Endometrial microvascular endothelial cells (primary cell): ENCODE measurements at regions not wholly inside any gene's neighbourhood (a gene's known extent, or its start where the extent isn't known, plus 50 kb on each side); places are given as distances from the start of the nearest gene placed in this dataset.
"Not testable (repeated sequence)": the region's sequence is repeated elsewhere in the genome, so short reads cannot be mapped to it uniquely, and the experiment has no call there.

Experiments used
- in situ Hi-C: cut with HindIII; loops from 2 replicates; pipeline ENCODE4 v1.10.0; 2017; ENCODE audit warnings: low sequenced_read_pairs, low pct_unique_long_range_greater_than_20kb; ENCODE audit errors: inconsistent ontology term

- in situ Hi-C loops, result no loop called here
Measured at GRCh38 chr12:58420503-58420902, 479.1 kb downstream of the ATP23 start.

GRCh38 chr12:58421990-58422389 is 480.6 kb downstream of the ATP23 start:
- in situ Hi-C loops, result no loop called here

GRCh38 chr12:58424735-58425392 is 483.5 kb downstream of the ATP23 start:
- in situ Hi-C loops, result no loop called here

GRCh38 chr12:58425481-58426392 is 484.4 kb downstream of the ATP23 start:
- in situ Hi-C loops, result no loop called here

GRCh38 chr12:58426437-58426836 is 485.1 kb downstream of the ATP23 start:
- in situ Hi-C loops, result not testable (repeated sequence)

- in situ Hi-C loops, result no loop called here
Measured at GRCh38 chr12:58433959-58434358, 486.3 kb downstream of the LRIG3 start.

GRCh38 chr12:58434726-58435125 is 485.6 kb downstream of the LRIG3 start:
- in situ Hi-C loops, result no loop called here

- in situ Hi-C loops, result no loop called here
Measured at GRCh38 chr12:58435647-58436046, 484.7 kb downstream of the LRIG3 start.

GRCh38 chr12:58441483-58441882 is 478.8 kb downstream of the LRIG3 start:
- in situ Hi-C loops, result no loop called here

- in situ Hi-C loops, result no loop called here
Measured at GRCh38 chr12:58443273-58443980, 476.9 kb downstream of the LRIG3 start.

- in situ Hi-C loops, result no loop called here
Measured at GRCh38 chr12:58443981-58444371, 476.3 kb downstream of the LRIG3 start.

- in situ Hi-C loops, result no loop called here
Measured at GRCh38 chr12:58450868-58451482, 469.3 kb downstream of the LRIG3 start.

GRCh38 chr12:58452546-58452945 is 467.8 kb downstream of the LRIG3 start:
- in situ Hi-C loops, result no loop called here

GRCh38 chr12:58453306-58453705 is 467.0 kb downstream of the LRIG3 start:
- in situ Hi-C loops, result no loop called here

- in situ Hi-C loops, result no loop called here
Measured at GRCh38 chr12:58455136-58455535, 465.2 kb downstream of the LRIG3 start.

GRCh38 chr12:58458102-58458501 is 462.2 kb downstream of the LRIG3 start:
- in situ Hi-C loops, result no loop called here

GRCh38 chr12:58459191-58459590 is 461.1 kb downstream of the LRIG3 start:
- in situ Hi-C loops, result no loop called here

- in situ Hi-C loops, result no loop called here
Measured at GRCh38 chr12:58463051-58463450, 457.3 kb downstream of the LRIG3 start.

GRCh38 chr12:58465418-58465817 is 454.9 kb downstream of the LRIG3 start:
- in situ Hi-C loops, result no loop called here
